ENCODE measurements at regions not wholly inside any gene's neighbourhood (a gene's known extent, or its start where the extent isn't known, plus 50 kb on each side); places are given as distances from the start of the nearest gene placed in this dataset.

GRCh38 chr2:219967247-219968245, 340.1 kb downstream of the SLC4A3 start:
- H3K27ac ChIP-seq: no peak overlapping the region
- no peak for TF ChIP-seq CTCF (conservative IDR thresholded peaks at IDR 0.05)

GRCh38 chr2:219968685-219969345, 341.4 kb downstream of the SLC4A3 start:
- no peak overlapping the region for H3K27ac ChIP-seq
- no peak for TF ChIP-seq CTCF (conservative IDR thresholded peaks at IDR 0.05)

- no peak overlapping the region for H3K27ac ChIP-seq
- TF ChIP-seq CTCF (conservative IDR thresholded peaks at IDR 0.05): no peak
These were observed 342.1 kb downstream of the SLC4A3 start for GRCh38 chr2:219969508-219969907.

GRCh38 chr2:219973136-219973535, 345.7 kb downstream of the SLC4A3 start:
- TF ChIP-seq CTCF (conservative IDR thresholded peaks at IDR 0.05): no peak
- no peak overlapping the region for H3K27ac ChIP-seq

GRCh38 chr2:219976871-219977270, 349.4 kb downstream of the SLC4A3 start:
- no peak for TF ChIP-seq CTCF (conservative IDR thresholded peaks at IDR 0.05)
- H3K27ac ChIP-seq: no peak overlapping the region

GRCh38 chr2:219980638-219981037, 353.2 kb downstream of the SLC4A3 start:
- no peak for TF ChIP-seq CTCF (conservative IDR thresholded peaks at IDR 0.05)
- no peak overlapping the region for H3K27ac ChIP-seq

- no peak for TF ChIP-seq CTCF (conservative IDR thresholded peaks at IDR 0.05)
- no peak overlapping the region for H3K27ac ChIP-seq
These were observed 356.4 kb downstream of the SLC4A3 start for GRCh38 chr2:219983836-219984235.

All from VCaP (cell line).